SK-N-SH treated with all-trans-retinoic acid at 6 μM for 48 hours (cell line): ENCODE measurements at regions not wholly inside any gene's neighbourhood (a gene's known extent, or its start where the extent isn't known, plus 50 kb on each side); places are given as distances from the start of the nearest gene placed in this dataset.

ENCODE experiments used
- PPARA ChIP-seq: fragments of 250-450 bp; sonication (Bioruptor Pico); IDR thresholded peaks from 2 replicates; pipeline ENCODE4 v1.5.0; 2020; ENCODE audit warnings: mild to moderate bottlenecking, borderline replicate concordance
- RARB ChIP-seq: fragments of 250-450 bp; sonication (Bioruptor Pico); IDR thresholded peaks from 2 replicates; pipeline ENCODE4 v1.8.0; 2021; ENCODE audit warnings: mild to moderate bottlenecking, moderate library complexity
- SNAI2 ChIP-seq: fragments of 250-450 bp; sonication (Bioruptor Pico); IDR thresholded peaks from 2 replicates; pipeline ENCODE4 v1.5.0; 2020; ENCODE audit warnings: mild to moderate bottlenecking, moderate library complexity
- TOX ChIP-seq: fragments of 250-450 bp; sonication (Bioruptor Pico); IDR thresholded peaks from 2 replicates; pipeline ENCODE4 v1.8.0; 2021; ENCODE audit warnings: mild to moderate bottlenecking, moderate library complexity, borderline replicate concordance
- ZC3H10 ChIP-seq: fragments of 250-450 bp; sonication (Bioruptor Pico); IDR thresholded peaks from 2 replicates; pipeline ENCODE4 v1.5.1; 2021; ENCODE audit warnings: mild to moderate bottlenecking, moderate library complexity
- ZFP3 ChIP-seq: fragments of 250-450 bp; sonication (Bioruptor Pico); IDR thresholded peaks from 2 replicates; pipeline ENCODE4 v1.5.0; 2020; ENCODE audit warnings: mild to moderate bottlenecking, moderate library complexity
- ZFP30 ChIP-seq: fragments of 450-650 bp; formaldehyde crosslinking; IDR thresholded peaks from 2 replicates; pipeline ENCODE4 v1.5.0; 2022; ENCODE audit warnings: mild to moderate bottlenecking, moderate library complexity
- ZNF565 ChIP-seq: fragments of 450-650 bp; formaldehyde crosslinking; conservative IDR thresholded peaks from 2 replicates; pipeline ENCODE4 v1.5.0; 2020; ENCODE audit warnings: low read depth, mild to moderate bottlenecking, moderate library complexity
- ZNF8 ChIP-seq: fragments of 450-650 bp; formaldehyde crosslinking; IDR thresholded peaks from 2 replicates; pipeline ENCODE4 v1.5.0; 2020; ENCODE audit warnings: mild to moderate bottlenecking, moderate library complexity
- TF ChIP-seq, protein P1 (sequence below): fragments of 250-450 bp; sonication (Bioruptor Pico); IDR thresholded peaks from 2 replicates; pipeline ENCODE4 v1.5.1; 2021; ENCODE audit warnings: mild to moderate bottlenecking, moderate library complexity
- TF ChIP-seq, protein P2 (sequence below): fragments of 250-450 bp; sonication (Bioruptor Pico); IDR thresholded peaks from 2 replicates; pipeline ENCODE4 v1.8.0; 2020; ENCODE audit warnings: mild to moderate bottlenecking, moderate library complexity, borderline replicate concordance
- TF ChIP-seq, protein P3 (sequence below): fragments of 250-450 bp; sonication (Bioruptor Pico); IDR thresholded peaks from 2 replicates; pipeline ENCODE4 v1.8.0; 2021; ENCODE audit warnings: low read depth, mild to moderate bottlenecking, moderate library complexity, borderline replicate concordance

DNA sequence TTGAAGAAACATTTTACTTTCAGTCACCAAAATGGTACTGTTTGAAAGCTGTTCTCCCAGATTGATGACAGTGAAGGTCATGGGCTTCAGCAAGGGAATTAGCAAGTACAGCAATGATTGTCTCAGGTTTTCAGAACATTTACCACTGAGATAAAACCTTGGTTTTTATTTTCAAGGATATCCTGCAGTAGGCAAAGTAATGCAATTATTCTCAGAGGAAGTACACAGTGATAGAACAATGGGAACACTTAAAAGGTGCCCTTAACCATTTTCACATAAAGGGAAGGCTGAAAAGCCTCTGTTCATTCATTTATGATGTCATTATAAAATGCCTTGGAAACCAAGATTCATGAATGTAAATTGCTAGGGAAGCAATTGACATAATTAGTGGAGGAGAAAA lies 471.8 kb upstream of the ACO1 start:
- TF ChIP-seq, protein P1, sequence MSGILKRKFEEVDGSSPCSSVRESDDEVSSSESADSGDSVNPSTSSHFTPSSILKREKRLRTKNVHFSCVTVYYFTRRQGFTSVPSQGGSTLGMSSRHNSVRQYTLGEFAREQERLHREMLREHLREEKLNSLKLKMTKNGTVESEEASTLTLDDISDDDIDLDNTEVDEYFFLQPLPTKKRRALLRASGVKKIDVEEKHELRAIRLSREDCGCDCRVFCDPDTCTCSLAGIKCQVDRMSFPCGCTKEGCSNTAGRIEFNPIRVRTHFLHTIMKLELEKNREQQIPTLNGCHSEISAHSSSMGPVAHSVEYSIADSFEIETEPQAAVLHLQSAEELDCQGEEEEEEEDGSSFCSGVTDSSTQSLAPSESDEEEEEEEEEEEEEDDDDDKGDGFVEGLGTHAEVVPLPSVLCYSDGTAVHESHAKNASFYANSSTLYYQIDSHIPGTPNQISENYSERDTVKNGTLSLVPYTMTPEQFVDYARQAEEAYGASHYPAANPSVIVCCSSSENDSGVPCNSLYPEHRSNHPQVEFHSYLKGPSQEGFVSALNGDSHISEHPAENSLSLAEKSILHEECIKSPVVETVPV, result no peak
- TF ChIP-seq RARB (CRISPR knock-in tag), result no peak
- no peak for TF ChIP-seq PPARA (CRISPR knock-in tag)
- no peak for TF ChIP-seq ZFP3 (CRISPR knock-in tag)
- no peak for TF ChIP-seq TOX
- TF ChIP-seq, protein P2, sequence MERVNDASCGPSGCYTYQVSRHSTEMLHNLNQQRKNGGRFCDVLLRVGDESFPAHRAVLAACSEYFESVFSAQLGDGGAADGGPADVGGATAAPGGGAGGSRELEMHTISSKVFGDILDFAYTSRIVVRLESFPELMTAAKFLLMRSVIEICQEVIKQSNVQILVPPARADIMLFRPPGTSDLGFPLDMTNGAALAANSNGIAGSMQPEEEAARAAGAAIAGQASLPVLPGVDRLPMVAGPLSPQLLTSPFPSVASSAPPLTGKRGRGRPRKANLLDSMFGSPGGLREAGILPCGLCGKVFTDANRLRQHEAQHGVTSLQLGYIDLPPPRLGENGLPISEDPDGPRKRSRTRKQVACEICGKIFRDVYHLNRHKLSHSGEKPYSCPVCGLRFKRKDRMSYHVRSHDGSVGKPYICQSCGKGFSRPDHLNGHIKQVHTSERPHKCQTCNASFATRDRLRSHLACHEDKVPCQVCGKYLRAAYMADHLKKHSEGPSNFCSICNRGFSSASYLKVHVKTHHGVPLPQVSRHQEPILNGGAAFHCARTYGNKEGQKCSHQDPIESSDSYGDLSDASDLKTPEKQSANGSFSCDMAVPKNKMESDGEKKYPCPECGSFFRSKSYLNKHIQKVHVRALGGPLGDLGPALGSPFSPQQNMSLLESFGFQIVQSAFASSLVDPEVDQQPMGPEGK (CRISPR knock-in tag), result no peak
- TF ChIP-seq ZFP30, result no peak
- TF ChIP-seq, protein P3, sequence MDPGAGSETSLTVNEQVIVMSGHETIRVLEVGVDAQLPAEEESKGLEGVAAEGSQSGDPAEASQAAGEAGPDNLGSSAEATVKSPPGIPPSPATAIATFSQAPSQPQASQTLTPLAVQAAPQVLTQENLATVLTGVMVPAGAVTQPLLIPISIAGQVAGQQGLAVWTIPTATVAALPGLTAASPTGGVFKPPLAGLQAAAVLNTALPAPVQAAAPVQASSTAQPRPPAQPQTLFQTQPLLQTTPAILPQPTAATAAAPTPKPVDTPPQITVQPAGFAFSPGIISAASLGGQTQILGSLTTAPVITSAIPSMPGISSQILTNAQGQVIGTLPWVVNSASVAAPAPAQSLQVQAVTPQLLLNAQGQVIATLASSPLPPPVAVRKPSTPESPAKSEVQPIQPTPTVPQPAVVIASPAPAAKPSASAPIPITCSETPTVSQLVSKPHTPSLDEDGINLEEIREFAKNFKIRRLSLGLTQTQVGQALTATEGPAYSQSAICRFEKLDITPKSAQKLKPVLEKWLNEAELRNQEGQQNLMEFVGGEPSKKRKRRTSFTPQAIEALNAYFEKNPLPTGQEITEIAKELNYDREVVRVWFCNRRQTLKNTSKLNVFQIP (CRISPR knock-in tag), result no peak
- TF ChIP-seq SNAI2 (CRISPR knock-in tag), result no peak
- no peak for TF ChIP-seq ZNF8 (CRISPR knock-in tag)
- TF ChIP-seq ZNF565 (CRISPR knock-in tag), result no peak
- TF ChIP-seq ZC3H10 (CRISPR knock-in tag), result no peak
